HG02970 (cell line): ENCODE measurements at regions not wholly inside any gene's neighbourhood (a gene's known extent, or its start where the extent isn't known, plus 50 kb on each side); places are given as distances from the start of the nearest gene placed in this dataset.
A peak's percentile ranks its signal among the peaks of the same experiment; 100 is the strongest.

ENCODE experiments used
- ATAC-seq: cut with Tn5 transposase; IDR thresholded peaks from one replicate; pipeline ENCODE4 v1.9.1; 2021; ENCODE audit warnings: mild to moderate bottlenecking, moderate library complexity, moderate number of reproducible peaks; ENCODE audit not compliant: unreplicated experiment, low FRiP score

GRCh38 chr12:67425394-67425793, 156.2 kb downstream of the CAND1 start:
- ATAC-seq, result no peak

GRCh38 chr12:67426067-67426466, 156.9 kb downstream of the CAND1 start:
- ATAC-seq, result no peak

GRCh38 chr12:67427336-67427735, 158.2 kb downstream of the CAND1 start:
- ATAC-seq, result no peak

- ATAC-seq, result no peak
These were observed 159.3 kb downstream of the CAND1 start for GRCh38 chr12:67428431-67428830.

GRCh38 chr12:67430708-67431335, 161.7 kb downstream of the CAND1 start:
- ATAC-seq, result no peak

- ATAC-seq, result no peak
These were observed 162.4 kb downstream of the CAND1 start for GRCh38 chr12:67431411-67432020.

GRCh38 chr12:67433385-67434175, 164.4 kb downstream of the CAND1 start:
- no peak for ATAC-seq

GRCh38 chr12:67434671-67435370, 165.7 kb downstream of the CAND1 start:
- no peak for ATAC-seq

- ATAC-seq, result no peak
These were observed 167.1 kb downstream of the CAND1 start for GRCh38 chr12:67436230-67436629.

GRCh38 chr12:67437011-67437410, 167.9 kb downstream of the CAND1 start:
- ATAC-seq, result no peak

GRCh38 chr12:67439611-67440010, 170.5 kb downstream of the CAND1 start:
- ATAC-seq, result no peak

GRCh38 chr12:67441736-67442346, 172.7 kb downstream of the CAND1 start:
- peak; percentile 83 for ATAC-seq

- ATAC-seq, result no peak
These were observed 173.2 kb downstream of the CAND1 start for GRCh38 chr12:67442347-67442841.

GRCh38 chr12:67442896-67443295, 173.7 kb downstream of the CAND1 start:
- no peak for ATAC-seq

- ATAC-seq, result no peak
These were observed 175.4 kb downstream of the CAND1 start for GRCh38 chr12:67444542-67444941.

- ATAC-seq, result no peak
These were observed 177.6 kb downstream of the CAND1 start for GRCh38 chr12:67446716-67447115.

GRCh38 chr12:67447180-67447579, 178.0 kb downstream of the CAND1 start:
- no peak for ATAC-seq

- peak; percentile 75 for ATAC-seq
These were observed 180.5 kb downstream of the CAND1 start for GRCh38 chr12:67449591-67450052.

GRCh38 chr12:67450441-67450840, 181.3 kb downstream of the CAND1 start:
- ATAC-seq, result no peak

GRCh38 chr12:67451206-67451605, 182.0 kb downstream of the CAND1 start:
- no peak for ATAC-seq
